ENCODE measurements at regions not wholly inside any gene's neighbourhood (a gene's known extent, or its start where the extent isn't known, plus 50 kb on each side); places are given as distances from the start of the nearest gene placed in this dataset.
"Not testable (repeated sequence)": the region's sequence is repeated elsewhere in the genome, so short reads cannot be mapped to it uniquely, and the experiment has no call there.

DNA sequence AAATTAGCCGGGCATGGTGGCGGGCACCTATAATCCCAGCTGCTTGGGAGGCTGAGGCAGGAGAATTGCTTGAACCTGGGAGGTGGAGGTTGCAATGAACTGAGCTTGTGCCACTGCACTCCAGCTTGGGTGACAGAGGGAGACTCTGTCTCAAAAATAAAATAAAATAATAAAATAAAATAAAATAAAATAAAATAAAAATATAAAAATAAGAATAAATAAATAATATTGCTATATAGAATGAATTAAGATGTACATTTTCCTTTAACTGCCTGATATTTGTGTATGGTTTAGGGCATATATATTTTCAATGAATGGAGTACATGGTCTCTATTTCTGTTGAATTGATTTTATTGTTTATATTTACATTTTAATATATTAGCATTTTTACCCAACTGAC lies 1156.7 kb upstream of the PRR20A start:
- H3K36me3 ChIP-seq (ENCODE audit: insufficient read depth, low read length); H3K27ac Mint-ChIP-seq; H3K27ac ChIP-seq (ENCODE audit: low read depth, low read length); H3K9me3 ChIP-seq (ENCODE audit: low read length); H3K4me3 ChIP-seq (ENCODE audit: low read length); H3K27me3 ChIP-seq (ENCODE audit: insufficient read depth, low read length, poor library complexity, severe bottlenecking); H3K4me3 Mint-ChIP-seq; H3K4me1 Mint-ChIP-seq; H3K4me1 ChIP-seq (ENCODE audit: insufficient read depth, low read length); DNase-seq; H3K27me3 Mint-ChIP-seq; POLR2A ChIA-PET; H3K36me3 Mint-ChIP-seq; CTCF ChIA-PET: not testable (repeated sequence)
- H3K9me3 Mint-ChIP-seq, result peaks cover 2 to 16% (median 9%) of the 10 kb centered on the region in 5 donors

DNA sequence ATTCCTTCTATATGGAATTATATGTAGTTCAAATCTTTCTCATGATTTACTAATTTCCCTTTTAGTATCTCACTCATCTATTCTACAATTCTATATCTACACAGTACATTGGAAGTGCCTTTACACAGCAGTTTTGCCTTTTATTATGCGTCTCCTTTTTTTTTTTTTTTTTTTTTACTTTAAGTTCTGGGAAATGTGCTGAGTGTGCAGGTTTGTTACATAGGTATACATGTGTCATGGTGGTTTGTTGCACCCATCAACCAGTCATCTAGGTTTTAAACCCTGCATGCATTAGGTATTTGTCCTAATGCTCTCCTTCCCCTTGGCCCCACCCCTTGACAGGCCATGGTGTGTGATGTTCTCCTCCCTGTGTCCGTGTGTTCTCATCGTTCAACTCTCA lies 1150.1 kb upstream of the PRR20A start:
- Mint-ChIP-seq H3K27ac (no peak overlapping the region), H3K4me1 (no peaks in the 10 kb centered on the region), H3K4me3 (no peak overlapping the region), H3K27me3 (no peaks in the 10 kb centered on the region), H3K36me3 (no peaks in the 10 kb centered on the region), H3K9me3 (peaks cover 6 to 18% (median 10%) of the 10 kb centered on the region in 5 donors)
- Histone ChIP-seq H3K4me3 (ENCODE audit: low read length) (no peak overlapping the region), H3K9me3 (ENCODE audit: low read length) (no peaks in the 10 kb centered on the region), H3K27me3 (ENCODE audit: insufficient read depth, low read length, poor library complexity, severe bottlenecking) (no peaks in the 10 kb centered on the region), H3K36me3 (ENCODE audit: insufficient read depth, low read length) (no peaks in the 10 kb centered on the region), H3K4me1 (ENCODE audit: insufficient read depth, low read length) (no peaks in the 10 kb centered on the region), H3K27ac (ENCODE audit: low read depth, low read length) (no peak overlapping the region)
- POLR2A ChIA-PET, result no interaction called here
- DNase-seq, result no peak
- CTCF ChIA-PET, result no interaction called here

DNA sequence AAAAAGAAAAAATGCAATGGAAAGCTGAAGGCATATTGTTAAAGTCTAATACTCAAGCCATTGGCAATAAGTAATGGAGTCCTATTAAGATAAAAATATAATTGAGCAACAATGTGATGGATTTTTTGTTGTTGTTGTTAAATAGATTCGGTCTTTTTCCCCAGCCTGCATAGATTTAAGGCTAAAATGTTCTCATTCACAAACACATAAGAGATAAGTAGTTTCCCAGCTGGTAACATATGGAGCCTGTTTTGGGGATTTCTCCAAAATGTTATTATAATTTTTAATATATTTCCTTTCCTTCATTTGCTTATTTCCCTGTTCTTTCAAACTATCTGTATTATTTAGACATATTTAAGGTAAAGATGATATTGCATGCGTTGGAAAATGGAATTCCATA lies 1149.1 kb upstream of the PRR20A start:
- no peak overlapping the region for H3K4me3 Mint-ChIP-seq
- Histone ChIP-seq H3K36me3 (ENCODE audit: insufficient read depth, low read length) (no peaks in the 10 kb centered on the region), H3K9me3 (ENCODE audit: low read length) (no peaks in the 10 kb centered on the region), H3K4me1 (ENCODE audit: insufficient read depth, low read length) (no peaks in the 10 kb centered on the region), H3K4me3 (ENCODE audit: low read length) (no peak overlapping the region), H3K27me3 (ENCODE audit: insufficient read depth, low read length, poor library complexity, severe bottlenecking) (no peaks in the 10 kb centered on the region), H3K27ac (ENCODE audit: low read depth, low read length) (no peak overlapping the region)
- no peaks in the 10 kb centered on the region for H3K36me3 Mint-ChIP-seq
- H3K27me3 Mint-ChIP-seq, result no peaks in the 10 kb centered on the region
- CTCF ChIA-PET, result no interaction called here
- no peak overlapping the region for H3K27ac Mint-ChIP-seq
- no peaks in the 10 kb centered on the region for H3K4me1 Mint-ChIP-seq
- H3K9me3 Mint-ChIP-seq, result peaks cover 4 to 18% (median 8%) of the 10 kb centered on the region in 5 donors
- no peak for DNase-seq
- POLR2A ChIA-PET, result no interaction called here

DNA sequence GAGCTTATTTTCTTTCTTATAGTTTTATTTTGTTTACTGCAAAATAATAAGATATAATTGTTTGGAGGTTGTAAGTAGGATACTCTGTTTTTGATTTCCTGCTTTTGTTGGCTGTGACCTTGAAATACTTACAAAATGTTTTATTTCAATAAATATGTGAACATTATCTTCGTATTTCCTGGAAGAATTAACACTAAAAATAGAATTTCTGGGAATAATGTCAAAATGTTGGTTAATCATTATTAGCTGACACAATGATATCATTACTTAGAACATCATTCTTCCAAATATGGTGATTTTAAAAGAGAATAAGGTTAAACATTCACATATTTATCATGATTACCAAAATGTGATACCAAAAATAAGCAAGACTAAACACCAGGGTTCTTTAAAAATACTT lies 1148.6 kb upstream of the PRR20A start:
- peaks cover 4 to 18% (median 8%) of the 10 kb centered on the region in 5 donors for H3K9me3 Mint-ChIP-seq
- no peak overlapping the region for H3K4me3 Mint-ChIP-seq
- no peak overlapping the region for H3K4me3 ChIP-seq (ENCODE audit: low read length)
- no peak overlapping the region for H3K27ac Mint-ChIP-seq
- H3K36me3 ChIP-seq (ENCODE audit: insufficient read depth, low read length), result no peaks in the 10 kb centered on the region
- H3K27me3 ChIP-seq (ENCODE audit: insufficient read depth, low read length, poor library complexity, severe bottlenecking), result no peaks in the 10 kb centered on the region
- H3K27ac ChIP-seq (ENCODE audit: low read depth, low read length), result no peak overlapping the region
- no peaks in the 10 kb centered on the region for H3K9me3 ChIP-seq (ENCODE audit: low read length)
- no peaks in the 10 kb centered on the region for H3K4me1 Mint-ChIP-seq
- H3K36me3 Mint-ChIP-seq, result no peaks in the 10 kb centered on the region
- no peaks in the 10 kb centered on the region for H3K4me1 ChIP-seq (ENCODE audit: insufficient read depth, low read length)
- H3K27me3 Mint-ChIP-seq, result no peaks in the 10 kb centered on the region
- POLR2A ChIA-PET, result no interaction called here
- DNase-seq, result no peak
- CTCF ChIA-PET, result no interaction called here

DNA sequence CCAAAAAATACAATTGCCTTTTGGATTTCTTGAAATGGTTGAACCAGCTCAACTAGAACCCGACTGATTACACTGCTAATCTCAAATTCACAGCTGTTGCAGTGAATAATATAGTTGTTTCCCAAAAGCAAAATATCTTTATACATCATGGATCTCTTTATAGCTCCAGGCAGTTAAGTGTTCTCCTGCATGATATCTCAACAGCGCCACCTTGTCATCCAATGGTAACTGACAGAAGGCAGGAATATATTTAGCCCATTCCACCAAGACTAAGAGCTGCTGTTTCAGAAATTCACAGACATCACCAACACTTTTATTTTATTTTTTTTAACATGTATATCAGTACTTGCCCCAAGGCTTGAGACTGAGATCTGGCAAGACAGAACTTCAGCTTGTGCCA lies 1141.0 kb upstream of the PRR20A start:
- Histone ChIP-seq H3K27me3 (ENCODE audit: insufficient read depth, low read length, poor library complexity, severe bottlenecking) (no peaks in the 10 kb centered on the region), H3K36me3 (ENCODE audit: insufficient read depth, low read length) (no peaks in the 10 kb centered on the region), H3K9me3 (ENCODE audit: low read length) (no peaks in the 10 kb centered on the region), H3K4me1 (ENCODE audit: insufficient read depth, low read length) (no peaks in the 10 kb centered on the region), H3K27ac (ENCODE audit: low read depth, low read length) (no peak overlapping the region), H3K4me3 (ENCODE audit: low read length) (no peak overlapping the region)
- H3K27ac Mint-ChIP-seq, result no peak overlapping the region
- no peaks in the 10 kb centered on the region for H3K36me3 Mint-ChIP-seq
- no peak for DNase-seq
- CTCF ChIA-PET, result no interaction called here
- peaks cover 10 to 21% (median 18%) of the 10 kb centered on the region in 5 donors for H3K9me3 Mint-ChIP-seq
- no peaks in the 10 kb centered on the region for H3K4me1 Mint-ChIP-seq
- no peaks in the 10 kb centered on the region for H3K27me3 Mint-ChIP-seq
- no peak overlapping the region for H3K4me3 Mint-ChIP-seq
- POLR2A ChIA-PET, result no interaction called here

DNA sequence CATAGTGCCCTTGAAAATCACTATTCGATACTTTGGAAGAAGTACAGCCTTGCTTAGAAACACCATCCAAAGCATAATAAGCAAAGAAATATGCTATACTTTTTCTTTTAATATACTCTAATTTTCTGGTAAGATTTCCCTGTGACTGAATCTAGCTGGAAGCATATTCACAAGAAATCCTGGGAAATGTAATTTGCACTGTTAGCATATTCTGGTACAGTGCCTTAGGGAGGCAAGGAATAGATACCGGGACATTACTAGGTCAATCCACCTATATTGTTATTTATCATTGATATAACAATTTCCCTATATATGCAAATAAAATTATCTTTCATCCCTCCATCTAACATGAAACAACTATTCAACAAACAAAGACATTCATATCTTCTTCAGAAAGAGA lies 1131.3 kb upstream of the PRR20A start:
- Histone ChIP-seq H3K9me3 (ENCODE audit: low read length) (no peaks in the 10 kb centered on the region), H3K27ac (ENCODE audit: low read depth, low read length) (no peak overlapping the region), H3K4me3 (ENCODE audit: low read length) (no peak overlapping the region), H3K4me1 (ENCODE audit: insufficient read depth, low read length) (no peaks in the 10 kb centered on the region), H3K27me3 (ENCODE audit: insufficient read depth, low read length, poor library complexity, severe bottlenecking) (no peaks in the 10 kb centered on the region), H3K36me3 (ENCODE audit: insufficient read depth, low read length) (no peaks in the 10 kb centered on the region)
- DNase-seq, result no peak
- Mint-ChIP-seq H3K27me3 (no peaks in the 10 kb centered on the region), H3K9me3 (peaks cover 0 to 13% (median 7%) of the 10 kb centered on the region in 5 donors), H3K27ac (no peak overlapping the region), H3K36me3 (no peaks in the 10 kb centered on the region), H3K4me1 (no peaks in the 10 kb centered on the region), H3K4me3 (no peak overlapping the region)
- ChIA-PET CTCF (no interaction called here), POLR2A (no interaction called here)

DNA sequence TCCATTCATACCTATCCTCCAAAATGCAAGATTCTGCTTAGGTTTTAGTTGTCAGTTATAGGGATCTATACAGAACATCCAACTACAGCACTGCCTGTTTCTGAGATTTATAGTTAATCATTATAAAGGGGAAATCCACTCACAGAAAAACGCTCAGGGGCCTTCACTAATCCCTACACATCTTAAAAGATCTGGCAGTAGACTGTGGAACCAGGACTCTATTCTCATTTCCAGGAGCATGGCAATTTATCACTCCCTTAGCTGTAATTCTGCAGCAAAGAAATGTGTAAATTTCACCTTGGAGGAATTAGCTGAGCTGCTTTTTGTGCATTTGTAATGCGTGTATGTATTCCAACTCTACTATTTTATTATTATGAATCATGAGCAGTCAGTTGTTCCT lies 1128.1 kb upstream of the PRR20A start:
- Histone ChIP-seq H3K4me3 (ENCODE audit: low read length) (no peak overlapping the region), H3K36me3 (ENCODE audit: insufficient read depth, low read length) (no peaks in the 10 kb centered on the region), H3K27me3 (ENCODE audit: insufficient read depth, low read length, poor library complexity, severe bottlenecking) (no peaks in the 10 kb centered on the region), H3K4me1 (ENCODE audit: insufficient read depth, low read length) (no peaks in the 10 kb centered on the region), H3K9me3 (ENCODE audit: low read length) (no peaks in the 10 kb centered on the region), H3K27ac (ENCODE audit: low read depth, low read length) (no peak overlapping the region)
- ChIA-PET CTCF (no interaction called here), POLR2A (no interaction called here)
- Mint-ChIP-seq H3K36me3 (no peaks in the 10 kb centered on the region), H3K27ac (no peak overlapping the region), H3K4me3 (no peak overlapping the region), H3K9me3 (peaks cover 2 to 29% (median 13%) of the 10 kb centered on the region in 5 donors), H3K4me1 (no peaks in the 10 kb centered on the region), H3K27me3 (no peaks in the 10 kb centered on the region)
- DNase-seq, result no peak

DNA sequence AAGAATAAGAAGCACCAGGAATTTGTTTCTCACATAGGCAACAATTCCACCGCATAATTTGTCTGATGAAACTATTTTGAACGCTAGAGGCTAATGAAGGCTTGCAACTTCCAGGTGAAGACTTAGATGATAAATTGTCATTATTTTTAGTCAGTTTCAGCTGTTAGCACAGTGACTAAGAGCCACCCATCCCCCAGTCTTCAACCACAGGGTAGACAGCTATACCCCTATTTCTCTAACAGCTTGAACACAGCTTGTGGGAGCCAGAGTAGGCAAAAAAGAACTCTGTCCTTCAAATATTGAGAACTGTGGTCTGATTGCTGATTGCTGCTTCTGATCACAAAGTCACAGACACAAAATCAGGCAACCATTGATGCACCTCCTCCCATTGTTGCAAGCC lies 1124.8 kb upstream of the PRR20A start:
- POLR2A ChIA-PET, result no interaction called here
- CTCF ChIA-PET, result no interaction called here
- H3K36me3 ChIP-seq (ENCODE audit: insufficient read depth, low read length), result no peaks in the 10 kb centered on the region
- H3K4me1 Mint-ChIP-seq, result no peaks in the 10 kb centered on the region
- H3K4me3 ChIP-seq (ENCODE audit: low read length), result no peak overlapping the region
- H3K27me3 ChIP-seq (ENCODE audit: insufficient read depth, low read length, poor library complexity, severe bottlenecking), result no peaks in the 10 kb centered on the region
- H3K36me3 Mint-ChIP-seq, result no peaks in the 10 kb centered on the region
- no peaks in the 10 kb centered on the region for H3K4me1 ChIP-seq (ENCODE audit: insufficient read depth, low read length)
- no peak overlapping the region for H3K4me3 Mint-ChIP-seq
- no peaks in the 10 kb centered on the region for H3K27me3 Mint-ChIP-seq
- H3K27ac ChIP-seq (ENCODE audit: low read depth, low read length), result no peak overlapping the region
- H3K27ac Mint-ChIP-seq, result no peak overlapping the region
- H3K9me3 Mint-ChIP-seq, result peaks cover 13 to 34% (median 19%) of the 10 kb centered on the region in 5 donors
- DNase-seq, result no peak
- H3K9me3 ChIP-seq (ENCODE audit: low read length), result no peaks in the 10 kb centered on the region

DNA sequence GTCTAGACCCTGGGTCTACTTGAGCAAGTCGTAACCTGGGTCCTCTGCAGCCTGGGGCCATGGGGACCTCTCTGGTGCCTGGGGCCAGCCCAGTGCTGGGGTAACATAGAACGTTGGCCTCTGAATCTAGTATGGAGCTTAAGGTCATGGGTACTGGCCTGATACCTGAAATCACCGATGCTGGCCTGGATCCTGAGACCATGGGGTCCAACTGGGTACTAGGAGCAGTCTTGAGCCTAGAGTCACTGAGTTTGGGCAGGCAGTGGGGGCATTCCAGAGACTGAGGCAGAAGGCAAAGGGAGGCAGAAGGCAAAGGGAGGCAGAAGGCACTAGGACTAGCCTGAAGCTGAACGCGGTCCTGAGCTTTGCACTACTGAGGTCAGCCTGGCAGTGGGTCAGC lies 1121.1 kb upstream of the PRR20A start:
- ChIA-PET CTCF (no interaction called here), POLR2A (no interaction called here)
- no peaks in the 10 kb centered on the region for H3K9me3 ChIP-seq (ENCODE audit: low read length)

More for the DNA sequence above, 1121.1 kb upstream of the PRR20A start:
- no peaks in the 10 kb centered on the region for H3K4me1 Mint-ChIP-seq
- no peaks in the 10 kb centered on the region for H3K36me3 Mint-ChIP-seq
- H3K4me3 Mint-ChIP-seq, result no peak overlapping the region
- no peak for DNase-seq
- peaks cover 10 to 31% (median 18%) of the 10 kb centered on the region in 5 donors for H3K9me3 Mint-ChIP-seq
- Histone ChIP-seq H3K27ac (ENCODE audit: low read depth, low read length) (no peak overlapping the region), H3K36me3 (ENCODE audit: insufficient read depth, low read length) (no peaks in the 10 kb centered on the region), H3K4me1 (ENCODE audit: insufficient read depth, low read length) (no peaks in the 10 kb centered on the region), H3K27me3 (ENCODE audit: insufficient read depth, low read length, poor library complexity, severe bottlenecking) (no peaks in the 10 kb centered on the region), H3K4me3 (ENCODE audit: low read length) (no peak overlapping the region)
- no peaks in the 10 kb centered on the region for H3K27me3 Mint-ChIP-seq
- no peak overlapping the region for H3K27ac Mint-ChIP-seq

All from CD8-positive, alpha-beta memory T cell (primary cell).